HG03139 (cell line): ENCODE measurements at regions not wholly inside any gene's neighbourhood (a gene's known extent, or its start where the extent isn't known, plus 50 kb on each side); places are given as distances from the start of the nearest gene placed in this dataset.

ENCODE experiments used
- ATAC-seq: cut with Tn5 transposase; IDR thresholded peaks from one replicate; pipeline ENCODE4 v1.9.1; 2021; ENCODE audit not compliant: unreplicated experiment

- ATAC-seq, result no peak
These were observed 134.8 kb downstream of the CD83 start for GRCh38 chr6:14252271-14252850.

GRCh38 chr6:14254505-14254904, 136.9 kb downstream of the CD83 start:
- peak; percentile 70 for ATAC-seq

GRCh38 chr6:14255916-14256315, 138.3 kb downstream of the CD83 start:
- no peak for ATAC-seq

GRCh38 chr6:14258117-14258516, 140.5 kb downstream of the CD83 start:
- no peak for ATAC-seq

- ATAC-seq, result no peak
These were observed 141.4 kb downstream of the CD83 start for GRCh38 chr6:14258695-14259593.

DNA sequence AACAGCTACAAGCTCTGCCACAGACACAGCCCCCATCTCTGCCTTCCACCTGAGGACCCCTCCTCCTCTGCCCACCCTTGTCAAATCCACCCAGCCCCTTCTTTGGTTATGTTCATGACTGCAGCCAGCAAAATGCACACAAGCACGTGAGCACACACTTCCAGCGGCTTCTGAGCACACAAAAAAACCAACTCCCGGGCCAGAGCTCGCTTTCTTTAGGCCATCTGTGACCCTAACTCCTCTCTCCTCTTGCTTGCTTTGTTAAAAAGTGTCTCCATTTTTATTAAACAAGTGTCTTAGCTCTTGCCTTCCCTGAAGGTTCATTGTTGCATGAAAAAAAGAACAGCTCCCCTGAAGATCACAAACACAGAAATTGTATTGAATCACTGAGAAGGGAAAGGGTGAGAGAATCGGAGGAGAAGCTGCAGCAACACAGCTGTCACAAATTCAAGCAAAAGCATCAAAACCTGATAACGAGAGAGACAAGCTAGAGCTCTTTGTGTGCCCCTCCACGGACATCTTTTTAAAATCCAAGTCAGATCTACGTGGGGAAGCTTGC, 142.1 kb downstream of the CD83 start:
- ATAC-seq, result no peak

DNA sequence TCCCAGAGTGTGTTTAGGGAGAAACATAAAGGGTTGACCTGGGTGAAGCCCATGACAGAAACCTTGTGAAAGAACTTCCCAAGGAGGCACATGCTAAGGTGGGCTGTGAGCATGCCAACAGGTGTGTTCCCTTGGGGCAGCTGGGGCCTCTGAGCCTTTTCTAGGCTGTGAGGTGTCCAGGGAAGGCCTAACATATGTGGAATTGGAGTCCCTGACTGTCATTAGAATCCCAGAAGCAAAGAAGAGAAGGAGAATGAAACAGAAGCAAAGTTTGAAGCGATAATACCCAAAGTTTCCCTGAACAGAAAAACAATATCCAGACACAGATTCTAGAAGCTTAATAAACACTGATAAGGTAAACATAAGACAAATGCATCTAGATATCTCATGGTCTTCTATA, 143.3 kb downstream of the CD83 start:
- no peak for ATAC-seq

- no peak for ATAC-seq
These were observed 146.4 kb downstream of the CD83 start for GRCh38 chr6:14263881-14264424.

DNA sequence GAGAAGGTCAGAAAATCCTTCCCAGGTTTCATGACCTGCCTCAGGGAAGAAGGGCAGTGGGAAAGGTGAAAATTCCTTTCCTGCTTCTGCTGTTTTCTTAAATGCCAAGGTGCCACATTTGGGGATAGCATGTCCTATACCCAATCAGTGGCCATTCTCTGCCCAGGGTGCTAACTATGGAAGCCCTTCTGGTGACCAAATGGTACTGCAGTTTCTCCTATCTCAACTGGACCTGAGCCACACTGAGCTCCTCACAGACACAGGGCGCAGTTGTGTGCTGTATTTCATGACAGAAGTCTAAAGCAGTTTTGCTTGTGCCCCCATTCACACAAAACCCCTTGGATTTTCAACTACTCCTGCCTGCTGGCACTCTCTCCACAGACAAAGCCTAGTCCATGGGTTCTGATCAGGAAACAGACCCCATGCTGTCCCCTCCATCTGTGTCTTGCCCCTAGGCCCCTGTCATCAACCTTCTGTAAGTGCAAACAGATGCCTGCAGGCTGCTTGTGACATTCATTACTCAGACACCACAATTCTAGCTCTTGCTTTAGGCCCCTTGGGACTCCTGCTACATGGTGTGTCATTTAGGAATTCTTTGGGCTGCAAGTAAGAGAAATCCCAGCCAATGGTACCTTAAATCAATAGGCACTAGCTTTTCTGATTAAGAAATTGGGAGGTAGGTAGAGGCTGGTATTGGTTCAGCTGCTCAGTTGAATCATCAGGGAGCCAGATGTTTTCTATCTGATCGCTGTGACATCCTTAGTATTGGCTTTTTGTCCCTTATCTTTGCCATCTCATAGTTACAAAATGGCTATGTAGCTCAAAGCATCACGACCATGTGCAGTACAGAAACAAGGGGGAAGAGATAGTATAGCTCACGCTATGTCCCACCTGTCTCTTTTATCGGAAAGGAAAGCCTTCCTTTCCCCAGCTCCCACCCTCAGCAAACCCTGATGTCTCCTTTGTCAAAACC, 147.8 kb downstream of the CD83 start:
- ATAC-seq, result no peak

- ATAC-seq, result no peak
These were observed 148.7 kb downstream of the CD83 start for GRCh38 chr6:14266266-14266665.

GRCh38 chr6:14267885-14268660, 150.5 kb downstream of the CD83 start:
- no peak for ATAC-seq

DNA sequence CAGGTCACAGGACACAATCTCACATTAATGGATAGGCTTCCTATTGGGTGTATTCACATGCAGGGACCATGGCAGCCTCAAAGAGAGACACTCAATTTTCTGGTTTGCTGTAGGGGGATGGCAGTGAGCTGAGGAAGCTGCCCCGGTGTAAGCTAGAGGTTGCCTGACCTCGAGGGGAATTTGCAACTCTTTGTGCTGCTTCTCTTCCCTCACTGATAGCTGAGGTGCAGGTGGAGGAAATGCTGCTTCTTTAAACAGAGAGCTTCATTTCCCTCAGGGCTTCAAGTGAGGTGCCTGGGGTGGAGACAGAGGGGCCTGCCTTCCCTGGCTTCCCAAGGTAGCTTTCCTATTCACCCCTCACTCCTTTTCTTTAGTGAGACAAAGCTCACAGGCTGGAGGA, 151.9 kb downstream of the CD83 start:
- ATAC-seq, result no peak

- no peak for ATAC-seq
These were observed 152.7 kb downstream of the CD83 start for GRCh38 chr6:14270142-14270893.

- no peak for ATAC-seq
These were observed 153.6 kb downstream of the CD83 start for GRCh38 chr6:14270925-14271788.

DNA sequence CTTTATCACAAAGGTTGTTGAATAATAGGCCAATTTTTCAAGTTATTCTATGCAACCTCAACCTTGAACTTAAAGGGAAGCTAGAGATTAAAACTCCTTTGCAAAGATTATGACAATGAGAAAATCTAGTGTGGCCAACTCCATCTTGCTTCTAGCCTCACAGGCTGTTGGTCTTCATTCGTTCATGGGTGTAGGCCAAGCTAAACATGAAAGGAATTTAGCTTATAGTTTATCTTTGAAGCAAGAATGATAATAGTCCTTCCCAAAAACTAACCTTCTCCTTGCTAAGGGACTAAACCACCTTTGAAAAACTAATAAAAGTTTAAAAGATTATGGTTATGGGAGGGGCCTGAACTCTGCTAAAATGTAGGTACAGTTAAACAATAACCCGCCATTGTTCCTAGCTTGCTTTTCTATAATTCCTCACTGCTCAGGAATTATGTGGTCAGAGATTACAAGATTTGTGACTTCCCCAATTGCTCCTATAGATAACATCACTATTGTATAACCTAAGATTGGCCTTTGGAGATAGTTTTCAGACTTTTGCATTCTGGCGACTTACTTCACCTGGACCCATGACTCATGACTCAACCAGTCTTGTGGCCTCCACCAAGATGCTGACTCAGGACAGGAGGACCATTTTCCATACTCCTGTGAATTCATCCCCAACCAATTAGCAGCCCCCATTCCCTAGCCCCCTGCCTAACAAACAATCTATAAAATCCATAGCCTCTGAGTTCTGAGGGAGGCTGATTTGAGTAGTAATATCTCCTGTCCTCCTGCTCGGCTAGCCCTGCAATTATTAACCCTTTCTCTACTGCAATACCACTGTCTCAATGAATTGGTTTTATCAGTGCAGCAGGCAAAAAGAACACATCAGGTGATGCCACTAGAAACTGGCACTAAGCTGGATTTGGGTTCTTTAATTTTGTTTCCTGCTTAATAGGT, 154.5 kb downstream of the CD83 start:
- ATAC-seq, result no peak

DNA sequence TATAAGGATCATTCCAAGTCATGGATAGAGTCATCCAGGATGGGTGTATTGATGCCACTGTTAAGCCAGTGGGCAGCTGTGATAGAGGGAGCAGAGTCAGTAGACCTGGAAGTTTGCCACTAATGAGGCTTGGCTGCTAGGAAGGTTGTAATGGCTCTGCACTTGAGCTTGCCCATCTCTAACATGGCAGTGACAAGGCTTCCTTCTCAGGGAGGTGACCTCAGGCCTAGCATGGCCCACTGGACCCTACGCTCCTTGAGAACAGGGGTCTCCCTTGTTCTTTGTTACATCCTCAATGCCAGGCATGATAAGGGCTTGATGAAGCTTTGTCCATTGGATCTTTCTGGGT, 155.1 kb downstream of the CD83 start:
- no peak for ATAC-seq

DNA sequence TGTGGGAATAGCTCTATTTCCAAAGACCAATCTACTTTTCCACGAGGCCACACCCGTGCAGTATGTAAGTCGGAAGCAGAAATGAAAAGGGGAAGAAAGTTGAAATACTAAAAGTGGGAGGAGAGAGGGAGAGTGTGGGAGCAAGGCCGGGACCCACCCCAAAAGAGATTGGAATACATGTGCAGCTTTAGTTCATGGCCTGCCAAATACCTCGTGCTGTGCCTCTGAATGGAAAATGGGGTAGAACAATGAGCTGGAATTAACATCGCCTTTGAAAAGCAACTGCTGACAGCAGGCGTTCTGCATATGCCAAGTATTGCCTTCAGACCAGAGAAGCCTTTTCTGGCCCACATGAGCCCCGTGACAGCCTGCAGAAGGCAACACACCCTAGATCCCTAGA, 155.6 kb downstream of the CD83 start:
- no peak for ATAC-seq
